Endodermal cell (in vitro differentiated cells): ENCODE measurements at regions not wholly inside any gene's neighbourhood (a gene's known extent, or its start where the extent isn't known, plus 50 kb on each side); places are given as distances from the start of the nearest gene placed in this dataset.

Source experiments
- DNase-seq: peaks from one replicate; pipeline ENCODE4 v3.0.0-alpha.2; 2017
- H3K27ac ChIP-seq: 2 replicates; pipeline ENCODE4 v1.5.1; 2013; ENCODE audit warnings: mild to moderate bottlenecking, low read depth, low read length, moderate library complexity
- H3K27me3 ChIP-seq: 2 replicates; pipeline ENCODE4 v1.6.1; 2013; ENCODE audit warnings: mild to moderate bottlenecking, low read length, moderate library complexity; ENCODE audit not compliant: insufficient read depth, control insufficient read depth, poor library complexity, severe bottlenecking
- H3K36me3 ChIP-seq: 2 replicates; pipeline ENCODE4 v1.7.0; 2013; ENCODE audit warnings: mild to moderate bottlenecking, low read length, moderate library complexity; ENCODE audit not compliant: control insufficient read depth, insufficient read depth
- H3K4me1 ChIP-seq: one replicate; pipeline ENCODE4 v1.7.0; 2013; ENCODE audit warnings: low read length; ENCODE audit not compliant: control insufficient read depth, insufficient read depth
- H3K4me3 ChIP-seq: 2 replicates; pipeline ENCODE4 v1.5.1; 2013; ENCODE audit warnings: mild to moderate bottlenecking, low read length, moderate library complexity
- H3K9ac ChIP-seq: 2 replicates; pipeline ENCODE4 v1.6.1; 2013; ENCODE audit warnings: mild to moderate bottlenecking, low read length, moderate library complexity; ENCODE audit not compliant: poor library complexity, severe bottlenecking; ENCODE audit errors: extremely low read depth
- H3K9me3 ChIP-seq: 2 replicates; pipeline ENCODE4 v1.6.1; 2013; ENCODE audit warnings: mild to moderate bottlenecking, low read length, moderate library complexity; ENCODE audit not compliant: control insufficient read depth
- H3K27ac Mint-ChIP-seq: 2 replicates; pipeline ENCODE4 v1.8.0; 2020; ENCODE audit warnings: mixed read lengths
- H3K27me3 Mint-ChIP-seq: 2 replicates; pipeline ENCODE4 v1.8.0; 2021; ENCODE audit warnings: mild to moderate bottlenecking, mixed read lengths; ENCODE audit not compliant: insufficient read depth
- H3K36me3 Mint-ChIP-seq: 2 replicates; pipeline ENCODE4 v1.8.0; 2020; ENCODE audit warnings: low read depth, mixed read lengths
- H3K4me1 Mint-ChIP-seq: 2 replicates; pipeline ENCODE4 v1.8.0; 2020; ENCODE audit warnings: mixed read lengths
- H3K4me3 Mint-ChIP-seq: 2 replicates; pipeline ENCODE4 v1.8.0; 2020; ENCODE audit warnings: mild to moderate bottlenecking, moderate library complexity, mixed read lengths
- H3K9me3 Mint-ChIP-seq: 2 replicates; pipeline ENCODE4 v1.8.0; 2020; ENCODE audit warnings: mild to moderate bottlenecking, mixed read lengths
- WGBS, 2 experiments: methylation state at CpG; one replicate each; pipeline versions ENCODE4 v1.1.5 to v1.1.7; 2013; ENCODE audit warnings: missing lambda C conversion rate in 2 of 2, mixed read lengths in 1 of 2; ENCODE audit not compliant: insufficient coverage in 1 of 2, insufficient read length in 1 of 2; 5-methylcytosine and 5-hydroxymethylcytosine counted together
- TF ChIP-seq, protein P1 (sequence below): fragments of 200-600 bp; sonication (generic); conservative IDR thresholded peaks from 2 replicates; pipeline ENCODE4 v1.5.0; 2021; ENCODE audit warnings: antibody characterized with exemption, mild to moderate bottlenecking

DNA sequence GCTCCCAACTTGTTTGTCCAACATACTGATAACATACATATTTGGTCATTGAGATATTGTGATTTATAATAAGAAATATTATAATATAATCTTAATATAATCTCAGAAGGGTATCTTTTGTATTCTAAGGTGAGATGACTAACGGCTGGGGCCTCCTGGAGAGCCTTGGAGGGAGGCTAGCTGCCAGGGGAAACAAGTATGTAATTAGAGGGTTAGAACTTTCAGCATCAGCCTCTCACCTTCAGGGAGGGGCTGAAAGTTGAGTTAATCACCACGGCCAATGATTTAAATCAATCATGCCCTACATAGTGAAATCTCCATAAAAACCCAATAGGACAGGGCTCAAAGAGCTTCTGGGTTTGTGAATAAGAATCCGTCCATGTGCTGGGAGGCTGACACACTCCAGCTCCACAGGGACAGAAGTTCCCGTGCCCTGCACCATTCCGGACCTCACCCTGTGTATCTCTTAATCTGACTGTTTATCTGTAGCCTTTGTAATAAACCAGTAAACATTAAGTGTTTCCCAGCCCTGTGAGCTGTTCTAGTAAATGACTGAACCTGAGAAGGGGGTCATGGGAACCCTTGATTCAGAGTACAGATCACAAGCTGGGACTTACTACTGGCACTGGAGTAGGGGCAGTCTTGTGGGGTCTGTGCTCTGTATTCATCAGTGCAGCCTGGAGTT is 86.3 kb upstream of the STEAP1B start:
- H3K4me3 Mint-ChIP-seq = no peak overlapping the region
- H3K9me3 Mint-ChIP-seq = no peaks in the 10 kb centered on the region
- H3K36me3 Mint-ChIP-seq = peaks cover 36% of the 10 kb centered on the region
- Histone ChIP-seq H3K4me3 (no peak overlapping the region), H3K27ac (no peak overlapping the region), H3K9ac (no peak overlapping the region), H3K36me3 (no peaks in the 10 kb centered on the region), H3K4me1 (peaks cover 6% of the 10 kb centered on the region), H3K9me3 (no peaks in the 10 kb centered on the region), H3K27me3 (no peaks in the 10 kb centered on the region)
- no peak for DNase-seq
- WGBS, 2 experiments = 94 to 100% methylated on average over 2 to 5 of the region's 5 CpGs
- peak overlapping the region; percentile 67 for H3K27ac Mint-ChIP-seq
- H3K27me3 Mint-ChIP-seq = no peaks in the 10 kb centered on the region
- H3K4me1 Mint-ChIP-seq = peaks cover 35% of the 10 kb centered on the region
- TF ChIP-seq, protein P1, sequence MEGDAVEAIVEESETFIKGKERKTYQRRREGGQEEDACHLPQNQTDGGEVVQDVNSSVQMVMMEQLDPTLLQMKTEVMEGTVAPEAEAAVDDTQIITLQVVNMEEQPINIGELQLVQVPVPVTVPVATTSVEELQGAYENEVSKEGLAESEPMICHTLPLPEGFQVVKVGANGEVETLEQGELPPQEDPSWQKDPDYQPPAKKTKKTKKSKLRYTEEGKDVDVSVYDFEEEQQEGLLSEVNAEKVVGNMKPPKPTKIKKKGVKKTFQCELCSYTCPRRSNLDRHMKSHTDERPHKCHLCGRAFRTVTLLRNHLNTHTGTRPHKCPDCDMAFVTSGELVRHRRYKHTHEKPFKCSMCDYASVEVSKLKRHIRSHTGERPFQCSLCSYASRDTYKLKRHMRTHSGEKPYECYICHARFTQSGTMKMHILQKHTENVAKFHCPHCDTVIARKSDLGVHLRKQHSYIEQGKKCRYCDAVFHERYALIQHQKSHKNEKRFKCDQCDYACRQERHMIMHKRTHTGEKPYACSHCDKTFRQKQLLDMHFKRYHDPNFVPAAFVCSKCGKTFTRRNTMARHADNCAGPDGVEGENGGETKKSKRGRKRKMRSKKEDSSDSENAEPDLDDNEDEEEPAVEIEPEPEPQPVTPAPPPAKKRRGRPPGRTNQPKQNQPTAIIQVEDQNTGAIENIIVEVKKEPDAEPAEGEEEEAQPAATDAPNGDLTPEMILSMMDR = no peak

GRCh38 chr7:22584179-22584578 is 84.2 kb upstream of the STEAP1B start:
- no peaks in the 10 kb centered on the region for H3K9me3 ChIP-seq
- no peaks in the 10 kb centered on the region for H3K36me3 ChIP-seq
- peaks cover 26% of the 10 kb centered on the region for H3K4me1 Mint-ChIP-seq
- no peak overlapping the region for H3K27ac ChIP-seq
- peaks cover 6% of the 10 kb centered on the region for H3K4me1 ChIP-seq
- no peaks in the 10 kb centered on the region for H3K27me3 Mint-ChIP-seq
- no peaks in the 10 kb centered on the region for H3K27me3 ChIP-seq
- H3K4me3 Mint-ChIP-seq = no peak overlapping the region
- no peak overlapping the region for H3K27ac Mint-ChIP-seq
- H3K9ac ChIP-seq = no peak overlapping the region
- peaks cover 42% of the 10 kb centered on the region for H3K36me3 Mint-ChIP-seq
- TF ChIP-seq, protein P1 = no peak
- H3K4me3 ChIP-seq = no peak overlapping the region
- DNase-seq = no peak
- H3K9me3 Mint-ChIP-seq = no peaks in the 10 kb centered on the region
- WGBS, 2 experiments = 94% methylated on average over 1 of the region's 1 CpG; no CpG with 5 or more reads in 1 of the 2 experiments

DNA sequence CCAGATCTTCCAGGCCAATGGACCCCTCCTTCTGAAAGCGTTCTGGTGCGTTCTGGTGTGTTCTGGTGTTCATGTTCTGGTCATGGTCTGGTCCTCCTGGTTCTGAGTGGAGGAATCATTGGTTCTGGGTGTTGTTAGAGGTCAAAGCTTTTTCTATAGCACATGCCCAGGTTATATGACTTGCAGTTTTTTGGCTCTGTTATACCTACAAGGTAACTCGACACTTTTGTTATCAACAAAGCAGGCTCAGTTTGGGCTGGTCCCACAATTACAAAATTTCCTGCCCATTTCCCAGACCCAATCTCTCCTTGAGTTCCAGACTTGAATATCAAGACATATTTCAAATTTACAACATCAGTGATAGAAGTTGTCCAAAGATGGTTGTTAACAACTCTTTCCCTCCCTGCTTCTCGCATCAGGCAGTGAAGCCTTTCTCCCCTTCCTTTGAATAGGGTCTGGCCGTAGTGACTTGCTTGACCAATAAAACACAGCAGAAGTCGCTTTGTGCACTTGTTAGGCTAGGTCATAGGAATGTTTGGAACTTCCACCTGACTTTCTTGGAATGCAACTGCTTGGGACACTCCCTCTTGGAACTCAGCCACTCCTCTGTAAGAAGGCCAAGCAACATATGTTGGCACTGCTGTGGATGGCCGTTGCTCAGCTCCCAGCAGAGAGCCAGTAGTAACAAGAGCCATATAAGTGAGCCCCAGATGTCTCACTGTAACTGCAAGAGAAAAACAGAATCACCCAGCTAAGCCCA is 83.1 kb upstream of the STEAP1B start:
- peak; percentile 72 for DNase-seq
- Mint-ChIP-seq H3K36me3 (peaks cover 43% of the 10 kb centered on the region), H3K4me1 (peaks cover 26% of the 10 kb centered on the region), H3K4me3 (no peak overlapping the region), H3K27ac (peak overlapping the region; percentile 85), H3K27me3 (no peaks in the 10 kb centered on the region), H3K9me3 (no peaks in the 10 kb centered on the region)
- Histone ChIP-seq H3K4me1 (peaks cover 6% of the 10 kb centered on the region), H3K4me3 (no peak overlapping the region), H3K9ac (no peak overlapping the region), H3K27ac (no peak overlapping the region), H3K9me3 (no peaks in the 10 kb centered on the region), H3K27me3 (no peaks in the 10 kb centered on the region), H3K36me3 (no peaks in the 10 kb centered on the region)
- TF ChIP-seq, protein P1 = no peak
- WGBS, 2 experiments = 78 to 89% methylated on average over 4 to 7 of the region's 7 CpGs
